Sigmoid colon (tissue), 4 donors: ENCODE measurements at regions not wholly inside any gene's neighbourhood (a gene's known extent, or its start where the extent isn't known, plus 50 kb on each side); places are given as distances from the start of the nearest gene placed in this dataset.

Source experiments
- EP300 ChIP-seq, 4 donors: sonication (generic); formaldehyde crosslinking; IDR thresholded peaks; one replicate each; pipeline ENCODE4 v1.6.1; 2017; ENCODE audit warnings: antibody characterized with exemption in 4 of 4
- POLR2A ChIP-seq, 2 donors: fragments of 450-650 bp; IDR thresholded peaks; one replicate each; pipeline ENCODE4 v1.6.1; 2016; ENCODE audit warnings: antibody characterized with exemption in 2 of 2, mild to moderate bottlenecking in 2 of 2, moderate library complexity in 2 of 2
- POLR2AphosphoS5 ChIP-seq, 4 donors: sonication (generic); formaldehyde crosslinking; IDR thresholded peaks; one replicate each; pipeline ENCODE4 v1.6.1; 2017; ENCODE audit warnings: antibody characterized with exemption in 4 of 4
- TF ChIP-seq, protein P1 (sequence below), 4 experiments: fragments of 450-650 bp in 3 of 4; fragments of 200-600 bp in 1 of 4; IDR thresholded peaks; one replicate each; pipeline ENCODE4 v1.5.1; 2016 to 2019; ENCODE audit warnings: antibody characterized with exemption in 4 of 4, mild to moderate bottlenecking in 3 of 4, moderate library complexity in 2 of 4

DNA sequence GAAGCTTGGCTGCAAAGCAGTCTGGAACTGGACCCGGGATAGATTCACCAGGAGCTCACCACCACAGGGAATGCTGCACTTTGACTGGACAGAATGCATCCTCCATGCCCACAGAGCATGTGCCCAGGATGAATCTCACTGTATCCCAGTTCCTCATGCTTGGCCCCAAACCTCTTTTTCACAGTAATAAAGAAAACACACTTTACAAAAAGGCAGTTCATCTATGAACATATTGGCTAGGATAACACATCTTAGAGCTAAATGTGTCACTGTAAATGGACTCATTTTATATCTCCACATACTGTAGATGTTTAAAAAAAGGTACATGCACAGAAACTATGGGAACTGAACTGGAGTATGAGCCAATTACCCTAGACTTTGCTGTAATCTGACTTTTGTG is 266.9 kb downstream of the TOX3 start:
- TF ChIP-seq, protein P1, sequence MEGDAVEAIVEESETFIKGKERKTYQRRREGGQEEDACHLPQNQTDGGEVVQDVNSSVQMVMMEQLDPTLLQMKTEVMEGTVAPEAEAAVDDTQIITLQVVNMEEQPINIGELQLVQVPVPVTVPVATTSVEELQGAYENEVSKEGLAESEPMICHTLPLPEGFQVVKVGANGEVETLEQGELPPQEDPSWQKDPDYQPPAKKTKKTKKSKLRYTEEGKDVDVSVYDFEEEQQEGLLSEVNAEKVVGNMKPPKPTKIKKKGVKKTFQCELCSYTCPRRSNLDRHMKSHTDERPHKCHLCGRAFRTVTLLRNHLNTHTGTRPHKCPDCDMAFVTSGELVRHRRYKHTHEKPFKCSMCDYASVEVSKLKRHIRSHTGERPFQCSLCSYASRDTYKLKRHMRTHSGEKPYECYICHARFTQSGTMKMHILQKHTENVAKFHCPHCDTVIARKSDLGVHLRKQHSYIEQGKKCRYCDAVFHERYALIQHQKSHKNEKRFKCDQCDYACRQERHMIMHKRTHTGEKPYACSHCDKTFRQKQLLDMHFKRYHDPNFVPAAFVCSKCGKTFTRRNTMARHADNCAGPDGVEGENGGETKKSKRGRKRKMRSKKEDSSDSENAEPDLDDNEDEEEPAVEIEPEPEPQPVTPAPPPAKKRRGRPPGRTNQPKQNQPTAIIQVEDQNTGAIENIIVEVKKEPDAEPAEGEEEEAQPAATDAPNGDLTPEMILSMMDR (IDR thresholded peaks at IDR 0.05) = no peak
- no peak for TF ChIP-seq POLR2A (IDR thresholded peaks at IDR 0.05)
- no peak for TF ChIP-seq EP300 (IDR thresholded peaks at IDR 0.05)
- no peak for TF ChIP-seq POLR2AphosphoS5 (IDR thresholded peaks at IDR 0.05)
